HCT116 (cell line): ENCODE measurements at regions not wholly inside any gene's neighbourhood (a gene's known extent, or its start where the extent isn't known, plus 50 kb on each side); places are given as distances from the start of the nearest gene placed in this dataset.

Experiments
- ATAC-seq: fragments of 200-7000 bp; cut with Tn5 transposase; 2 replicates; pipeline ENCODE4 v1.9.1; 2020; ENCODE audit warnings: mild to moderate bottlenecking, moderate library complexity
- BruUV-seq: library from RNA; stranded (reverse); fragments of 400-500 nt; replicated peaks from 2 replicates; lab custom pipeline; 2021; lab: Mats Ljungman, UMichigan
- CTCF ChIA-PET: fragments of 300-600 bp; sonication (Branson Sonifier 250); formaldehyde crosslinking; loops from one replicate; lab custom pipeline; 2021; ENCODE audit warnings: antibody characterized with exemption; lab: Charles Lee
- POLR2A ChIA-PET: fragments of 300-600, 350-600 bp; sonication (Branson Sonifier 250); formaldehyde crosslinking; loops from one replicate; lab custom pipeline; 2021; ENCODE audit warnings: antibody characterized with exemption; lab: Charles Lee
- RAD21 ChIA-PET, 2 experiments: fragments of 300-600 bp; sonication (Branson Sonifier 250); formaldehyde crosslinking; loops; one replicate each; lab custom pipeline; 2023; ENCODE audit warnings: low total read pairs in 2 of 2; ENCODE audit not compliant: uncharacterized antibody in 2 of 2, unreplicated experiment in 2 of 2, low non-redundant PET in 1 of 2; lab: Charles Lee
- DNase-seq: peaks from one replicate; pipeline ENCODE4 v3.0.0-alpha.2; 2010; ENCODE audit warnings: low read depth, low spot score
- H2AFZ ChIP-seq: fragments of 200-600 bp; shearing (Covaris generic), sonication (generic); 2 replicates; pipeline ENCODE4 v1.6.1; 2017; ENCODE audit warnings: low read depth, mixed run types, mixed read lengths, antibody characterized with exemption, low read length; ENCODE audit not compliant: poor library complexity, severe bottlenecking
- H3K27ac ChIP-seq: 2 replicates; pipeline ENCODE4 v1.5.1; 2012; ENCODE audit warnings: low read depth, low read length
- H3K27me3 ChIP-seq: fragments of 200-600 bp; sonication (generic); 2 replicates; pipeline ENCODE4 v1.6.1; 2016; ENCODE audit warnings: mixed run types, low read length, mixed read lengths; ENCODE audit not compliant: insufficient read depth
- H3K36me3 ChIP-seq, 2 experiments: fragments of 200-500 bp in 1 of 2; fragments of 200-600 bp in 1 of 2; sonication (Bioruptor generic) in 1 of 2; sonication (generic) in 1 of 2; 2 replicates each; pipeline versions ENCODE4 v1.5.1 to v1.6.1; 2014 to 2016; ENCODE audit warnings: low read length in 2 of 2, inconsistent platforms in 1 of 2, mixed read lengths in 1 of 2, mixed run types in 1 of 2; ENCODE audit not compliant: insufficient read depth in 2 of 2, control insufficient read depth in 1 of 2
- H3K4me1 ChIP-seq, 2 experiments: fragments of 200-600 bp in 1 of 2; sonication (generic) in 1 of 2; 2 replicates each; pipeline versions ENCODE4 v1.5.1 to v1.6.1; 2012 to 2017; ENCODE audit warnings: low read length in 2 of 2, inconsistent platforms in 1 of 2, mild to moderate bottlenecking in 1 of 2, mixed read lengths in 1 of 2, mixed run types in 1 of 2, moderate library complexity in 1 of 2; ENCODE audit not compliant: insufficient read depth in 2 of 2, control insufficient read depth in 1 of 2
- H3K4me2 ChIP-seq: fragments of 200-600 bp; sonication (generic); 2 replicates; pipeline ENCODE4 v1.6.1; 2017; ENCODE audit warnings: mixed run types, low read length, mixed read lengths
- H3K4me3 ChIP-seq, 2 experiments: fragments of 200-600 bp in 1 of 2; sonication (generic) in 1 of 2; replicated peaks in 1 of 2; 2 replicates each; pipeline ENCODE4 v1.5.1; 2011 to 2016; ENCODE audit warnings: low read length in 2 of 2, control low read depth in 1 of 2, low read depth in 1 of 2, mild to moderate bottlenecking in 1 of 2, mixed read lengths in 1 of 2, mixed run types in 1 of 2
- H3K79me2 ChIP-seq: fragments of 200-600 bp; sonication (generic); 2 replicates; pipeline ENCODE4 v1.6.1; 2017; ENCODE audit warnings: mild to moderate bottlenecking, mixed run types, low read length, moderate library complexity, mixed read lengths; ENCODE audit not compliant: insufficient read depth
- H3K9ac ChIP-seq: fragments of 200-600 bp; sonication (generic); 2 replicates; pipeline ENCODE4 v1.6.1; 2016; ENCODE audit warnings: low read length, mixed read lengths
- H3K9me2 ChIP-seq: fragments of 200-600 bp; sonication (generic), shearing (Covaris generic); 2 replicates; pipeline ENCODE4 v1.6.1; 2017; ENCODE audit warnings: mixed run types, mild to moderate bottlenecking, moderate library complexity; ENCODE audit not compliant: insufficient read depth
- H3K9me3 ChIP-seq, 2 experiments: fragments of 200-500 bp in 1 of 2; fragments of 200-600 bp in 1 of 2; sonication (Bioruptor generic) in 1 of 2; sonication (generic) in 1 of 2; 2 replicates each; pipeline ENCODE4 v1.6.1; 2014 to 2017; ENCODE audit warnings: low read length in 2 of 2, mixed read lengths in 2 of 2, inconsistent platforms in 1 of 2, low read depth in 1 of 2, mild to moderate bottlenecking in 1 of 2, mixed run types in 1 of 2, moderate library complexity in 1 of 2; ENCODE audit not compliant: control insufficient read depth in 1 of 2, insufficient read depth in 1 of 2
- H4K20me1 ChIP-seq: fragments of 200-600 bp; sonication (generic), shearing (Covaris generic); 2 replicates; pipeline ENCODE4 v1.6.1; 2017; ENCODE audit warnings: mixed run types, mild to moderate bottlenecking, moderate library complexity; ENCODE audit not compliant: insufficient read depth
- CBX3 ChIP-seq: IDR thresholded peaks from 2 replicates; pipeline ENCODE4 v1.6.1; 2012; ENCODE audit warnings: low read depth
- CTCF ChIP-seq, 3 experiments: fragments of 200-600 bp in 1 of 3; sonication (generic) in 1 of 3; IDR thresholded peaks in 2 of 3; conservative IDR thresholded peaks in 1 of 3; 2 replicates each; pipeline ENCODE4 v1.5.1; 2012 to 2017; ENCODE audit warnings: low read depth in 2 of 3, low read length in 2 of 3, antibody characterized with exemption in 1 of 3, borderline replicate concordance in 1 of 3, control low read depth in 1 of 3, mild to moderate bottlenecking in 1 of 3, mixed read lengths in 1 of 3, mixed run types in 1 of 3, moderate library complexity in 1 of 3; ENCODE audit not compliant: insufficient read depth in 1 of 3
- EGR1 ChIP-seq: IDR thresholded peaks from 2 replicates; pipeline ENCODE4 v1.6.1; 2012; ENCODE audit warnings: low read depth
- EZH2 ChIP-seq: fragments of 200-600 bp; sonication (generic); IDR thresholded peaks from 2 replicates; pipeline ENCODE4 v1.6.1; 2017; ENCODE audit warnings: antibody characterized with exemption, mixed run types
- EZH2phosphoT487 ChIP-seq: fragments of 200-600 bp; IDR thresholded peaks from 2 replicates; pipeline ENCODE4 v1.6.1; 2018; ENCODE audit warnings: antibody characterized with exemption, borderline replicate concordance
- FOSL1 ChIP-seq: IDR thresholded peaks from 2 replicates; pipeline ENCODE4 v1.6.1; 2012; ENCODE audit warnings: low read depth
- JUND ChIP-seq: IDR thresholded peaks from 2 replicates; pipeline ENCODE4 v1.6.1; 2012
- POLR2A ChIP-seq: IDR thresholded peaks from 2 replicates; pipeline ENCODE4 v1.7.0; 2011; ENCODE audit warnings: borderline replicate concordance; ENCODE audit not compliant: insufficient read depth, insufficient read length; ENCODE audit errors: extremely low read depth
- POLR2AphosphoS5 ChIP-seq: IDR thresholded peaks from 2 replicates; pipeline ENCODE4 v1.6.1; 2011; ENCODE audit warnings: mild to moderate bottlenecking, low read depth, low read length, moderate library complexity
- RAD21 ChIP-seq: IDR thresholded peaks from 2 replicates; pipeline ENCODE4 v1.6.1; 2012; ENCODE audit warnings: low read depth, mild to moderate bottlenecking
- SIN3A ChIP-seq: IDR thresholded peaks from 2 replicates; pipeline ENCODE4 v1.6.1; 2012; ENCODE audit warnings: low read depth
- SP1 ChIP-seq: IDR thresholded peaks from 2 replicates; pipeline ENCODE4 v1.6.1; 2012; ENCODE audit warnings: low read depth
- SRF ChIP-seq: IDR thresholded peaks from 2 replicates; pipeline ENCODE4 v1.6.1; 2012; ENCODE audit warnings: low read depth
- ZFX ChIP-seq: fragments of 450-650 bp; IDR thresholded peaks from 2 replicates; pipeline ENCODE4 v1.6.1; 2017
- ZNF274 ChIP-seq: fragments of 200-500 bp; sonication (Bioruptor generic); IDR thresholded peaks from 2 replicates; pipeline ENCODE4 v1.6.1; 2014; ENCODE audit warnings: mild to moderate bottlenecking, low read depth, low read length, inconsistent platforms
- intact Hi-C: fragments of 100-400 bp; cut with micrococcal nuclease; formaldehyde crosslinking; loops from 2 replicates; pipeline ENCODE4 v1.10.0; 2022
- TF ChIP-seq, protein P1 (sequence below): IDR thresholded peaks from 2 replicates; pipeline ENCODE4 v1.6.1; 2012

- TF ChIP-seq, protein P1, sequence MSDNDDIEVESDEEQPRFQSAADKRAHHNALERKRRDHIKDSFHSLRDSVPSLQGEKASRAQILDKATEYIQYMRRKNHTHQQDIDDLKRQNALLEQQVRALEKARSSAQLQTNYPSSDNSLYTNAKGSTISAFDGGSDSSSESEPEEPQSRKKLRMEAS = no peak
- TF ChIP-seq RAD21 (no peak), EZH2phosphoT487 (no peak), SP1 (no peak)
Measured at GRCh38 chr4:129346734-129347133, 250.8 kb downstream of the C4orf33 start (continued).

GRCh38 chr4:129350834-129351721 is 255.1 kb downstream of the C4orf33 start:
- Histone ChIP-seq H3K9ac (no peak overlapping the region), H3K79me2 (no peaks in the 10 kb centered on the region), H3K4me1 (peaks cover 0 to 8% of the 10 kb centered on the region in 2 experiments; a peak in 2 of 4 replicates), H4K20me1 (no peaks in the 10 kb centered on the region), H3K27ac (no peak overlapping the region), H3K4me3 (no peak overlapping the region), H3K4me2 (no peak overlapping the region), H3K27me3 (no peaks in the 10 kb centered on the region), H3K9me3 (no peaks in the 10 kb centered on the region), H3K9me2 (no peaks in the 10 kb centered on the region), H3K36me3 (no peaks in the 10 kb centered on the region)
- ATAC-seq (no peak), DNase-seq (no peak)
- CTCF ChIA-PET = no interaction called here
- BruUV-seq = no TSS peak
- intact Hi-C loops = loop anchor here (10.0 kb wide), 1 partner anchor 574 kb away; no protein-coding TSS in a partner anchor
- RAD21 ChIA-PET = no interaction called here
- no peak for TF ChIP-seq SP1
- TF ChIP-seq EGR1 = no peak
- no peak for TF ChIP-seq POLR2A
- no peak for TF ChIP-seq JUND
- no peak for TF ChIP-seq SRF
- TF ChIP-seq CTCF (IDR thresholded peaks at IDR 0.05 in 2 of 3, conservative IDR thresholded peaks at IDR 0.05 in 1 of 3; ENCODE audit: borderline replicate concordance in 1 of 3, insufficient read depth in 1 of 3, low read depth in 2 of 3, low read length in 2 of 3) = no peak
- TF ChIP-seq ZFX = no peak
- TF ChIP-seq EZH2 = no peak
- no peak for TF ChIP-seq POLR2AphosphoS5
- no peak for TF ChIP-seq SIN3A
- TF ChIP-seq FOSL1 = no peak
- TF ChIP-seq ZNF274 = no peak
- TF ChIP-seq CBX3 = no peak
- TF ChIP-seq, all 23 proteins: peak for 0
- H2AFZ ChIP-seq = no peak overlapping the region
- POLR2A ChIA-PET = no interaction called here
